Skeletal muscle cell (primary cell): ENCODE measurements at regions not wholly inside any gene's neighbourhood (a gene's known extent, or its start where the extent isn't known, plus 50 kb on each side); places are given as distances from the start of the nearest gene placed in this dataset.
"Not testable (repeated sequence)": the region's sequence is repeated elsewhere in the genome, so short reads cannot be mapped to it uniquely, and the experiment has no call there.

Source experiments
- DNase-seq: peaks from one replicate; pipeline ENCODE4 v3.0.0-alpha.2; 2010; ENCODE audit warnings: low read depth
- H3K4me3 ChIP-seq: 2 replicates; pipeline ENCODE4 v1.5.1; 2011; ENCODE audit warnings: low read depth, mild to moderate bottlenecking, control low read depth, low read length, moderate library complexity

- no peak for DNase-seq
- H3K4me3 ChIP-seq, result no peak overlapping the region
Observed at GRCh38 chr15:70512772-70513362, 250.5 kb downstream of the UACA start.

GRCh38 chr15:70511972-70512587 is 251.3 kb downstream of the UACA start:
- not testable (repeated sequence) for H3K4me3 ChIP-seq, DNase-seq

- no peak overlapping the region for H3K4me3 ChIP-seq
- DNase-seq, result no peak
Observed at GRCh38 chr15:70510433-70510832, 252.9 kb downstream of the UACA start.

- no peak overlapping the region for H3K4me3 ChIP-seq
- DNase-seq, result no peak
Observed at GRCh38 chr15:70509731-70510143, 253.6 kb downstream of the UACA start.

GRCh38 chr15:70509282-70509662 is 254.1 kb downstream of the UACA start:
- H3K4me3 ChIP-seq, result no peak overlapping the region
- DNase-seq, result no peak

GRCh38 chr15:70508561-70509281 is 254.6 kb downstream of the UACA start:
- H3K4me3 ChIP-seq, result no peak overlapping the region
- DNase-seq, result peak; percentile 66

- no peak overlapping the region for H3K4me3 ChIP-seq
- no peak for DNase-seq
Observed at GRCh38 chr15:70507772-70508371, 255.5 kb downstream of the UACA start.

GRCh38 chr15:70505936-70506912 is 257.1 kb downstream of the UACA start:
- no peak overlapping the region for H3K4me3 ChIP-seq
- no peak for DNase-seq

- DNase-seq, result no peak
Observed at GRCh38 chr15:70505411-70505919, 257.9 kb downstream of the UACA start.

GRCh38 chr15:70504988-70505387 is 258.4 kb downstream of the UACA start:
- DNase-seq, result no peak
- no peak overlapping the region for H3K4me3 ChIP-seq

More at GRCh38 chr15:70505411-70505919, 257.9 kb downstream of the UACA start:
- no peak overlapping the region for H3K4me3 ChIP-seq

GRCh38 chr15:70504299-70504951 is 258.9 kb downstream of the UACA start:
- DNase-seq, result no peak
- no peak overlapping the region for H3K4me3 ChIP-seq

GRCh38 chr15:70503798-70504298 is 259.5 kb downstream of the UACA start:
- DNase-seq, result no peak
- H3K4me3 ChIP-seq, result no peak overlapping the region

- H3K4me3 ChIP-seq, result no peak overlapping the region
- DNase-seq, result no peak
Observed at GRCh38 chr15:70503073-70503745, 260.1 kb downstream of the UACA start.

GRCh38 chr15:70502529-70502928 is 260.8 kb downstream of the UACA start:
- no peak overlapping the region for H3K4me3 ChIP-seq
- DNase-seq, result no peak

GRCh38 chr15:70501849-70502248 is 261.5 kb downstream of the UACA start:
- H3K4me3 ChIP-seq, result no peak overlapping the region
- DNase-seq, result no peak

GRCh38 chr15:70501121-70501727 is 262.1 kb downstream of the UACA start:
- no peak overlapping the region for H3K4me3 ChIP-seq
- no peak for DNase-seq

- no peak overlapping the region for H3K4me3 ChIP-seq
- no peak for DNase-seq
Observed at GRCh38 chr15:70499791-70500190, 263.6 kb downstream of the UACA start.
